Adrenal gland (tissue), 5 donors: ENCODE measurements at regions not wholly inside any gene's neighbourhood (a gene's known extent, or its start where the extent isn't known, plus 50 kb on each side); places are given as distances from the start of the nearest gene placed in this dataset.

Experiments
- CTCF ChIP-seq, 6 experiments: fragments of 450-650 bp in 4 of 6; fragments of 200-600 bp in 2 of 6; sonication (generic) in 1 of 6; IDR thresholded peaks; 1 replicate in 5 of 6; 2 replicates in 1 of 6; pipeline versions ENCODE4 v1.5.1 to v1.8.0; 2016 to 2021; ENCODE audit warnings: antibody characterized with exemption in 6 of 6, mild to moderate bottlenecking in 2 of 6, moderate library complexity in 1 of 6
- POLR2A ChIP-seq, 2 donors: fragments of 450-650 bp; IDR thresholded peaks; one replicate each; pipeline ENCODE4 v1.6.1; 2017; ENCODE audit warnings: antibody characterized with exemption in 2 of 2, mild to moderate bottlenecking in 2 of 2, moderate library complexity in 1 of 2
- donor health status: DM: no; HTN: no; CAD: no.

GRCh38 chr3:83946049-83946448 lies 1012.7 kb upstream of the CADM2 start:
- no peak for TF ChIP-seq CTCF (IDR thresholded peaks at IDR 0.05)
- no peak for TF ChIP-seq POLR2A (IDR thresholded peaks at IDR 0.05)
